H9 (cell line): ENCODE measurements at regions not wholly inside any gene's neighbourhood (a gene's known extent, or its start where the extent isn't known, plus 50 kb on each side); places are given as distances from the start of the nearest gene placed in this dataset.

Source experiments
- DNase-seq: peaks from one replicate; pipeline ENCODE4 v3.0.0-alpha.2; 2017
- H2AFZ ChIP-seq: one replicate; pipeline ENCODE4 v1.6.1; 2013; ENCODE audit warnings: mild to moderate bottlenecking, low read length, control low read depth, moderate library complexity
- H2AK5ac ChIP-seq: 2 replicates; pipeline ENCODE4 v1.6.1; 2013; ENCODE audit warnings: low read length, control low read depth, mixed read lengths; ENCODE audit not compliant: insufficient read length
- H2BK120ac ChIP-seq: one replicate; pipeline ENCODE4 v1.6.1; 2013; ENCODE audit warnings: low read depth, mild to moderate bottlenecking, low read length, control low read depth, inconsistent platforms; ENCODE audit not compliant: poor library complexity, severe bottlenecking
- H2BK12ac ChIP-seq: 2 replicates; pipeline ENCODE4 v1.6.1; 2013; ENCODE audit warnings: low read length, control low read depth, mixed read lengths, low read depth; ENCODE audit not compliant: insufficient read length
- H2BK15ac ChIP-seq: 2 replicates; pipeline ENCODE4 v1.6.1; 2013; ENCODE audit warnings: low read depth, low read length, control low read depth
- H2BK20ac ChIP-seq: one replicate; pipeline ENCODE4 v1.6.1; 2013; ENCODE audit warnings: low read depth, mild to moderate bottlenecking, low read length, control low read depth, inconsistent platforms; ENCODE audit not compliant: poor library complexity, severe bottlenecking
- H2BK5ac ChIP-seq: 2 replicates; pipeline ENCODE4 v1.6.1; 2013; ENCODE audit warnings: low read length, control low read depth, mixed read lengths; ENCODE audit not compliant: insufficient read length
- H3K14ac ChIP-seq: 2 replicates; pipeline ENCODE4 v1.6.1; 2013; ENCODE audit warnings: low read length, control low read depth; ENCODE audit not compliant: insufficient read depth
- H3K18ac ChIP-seq: 2 replicates; pipeline ENCODE4 v1.6.1; 2013; ENCODE audit warnings: low read depth, mild to moderate bottlenecking, mixed read lengths, low read length, control low read depth; ENCODE audit not compliant: insufficient read length
- H3K23ac ChIP-seq: 2 replicates; pipeline ENCODE4 v1.6.1; 2013; ENCODE audit warnings: low read length, control low read depth, mixed read lengths, low read depth; ENCODE audit not compliant: insufficient read length
- H3K23me2 ChIP-seq: 2 replicates; pipeline ENCODE4 v1.6.1; 2013; ENCODE audit warnings: low read depth, mild to moderate bottlenecking, mixed read lengths, low read length, control low read depth; ENCODE audit not compliant: insufficient read length, poor library complexity, severe bottlenecking
- H3K27ac ChIP-seq: 2 replicates; pipeline ENCODE4 v1.5.1; 2013; ENCODE audit warnings: low read length, control low read depth, mixed read lengths, low read depth; ENCODE audit not compliant: insufficient read length
- H3K27me3 ChIP-seq: 2 replicates; pipeline ENCODE4 v1.6.1; 2013; ENCODE audit warnings: low read length, control low read depth, inconsistent platforms; ENCODE audit not compliant: insufficient read depth
- H3K4ac ChIP-seq: 2 replicates; pipeline ENCODE4 v1.6.1; 2013; ENCODE audit warnings: low read depth, mild to moderate bottlenecking, control low read depth, inconsistent platforms, low read length, moderate library complexity
- H3K4me1 ChIP-seq: 2 replicates; pipeline ENCODE4 v1.6.1; 2013; ENCODE audit warnings: low read length, control low read depth, inconsistent platforms; ENCODE audit not compliant: insufficient read depth
- H3K4me2 ChIP-seq: 2 replicates; pipeline ENCODE4 v1.6.1; 2013; ENCODE audit warnings: low read length, control low read depth, mixed read lengths; ENCODE audit not compliant: insufficient read length, insufficient read depth
- H3K56ac ChIP-seq: 2 replicates; pipeline ENCODE4 v1.6.1; 2013; ENCODE audit warnings: low read depth, mild to moderate bottlenecking, mixed read lengths, low read length, control low read depth; ENCODE audit not compliant: insufficient read length
- H3K79me1 ChIP-seq: 2 replicates; pipeline ENCODE4 v1.6.1; 2013; ENCODE audit warnings: low read depth, mild to moderate bottlenecking, moderate library complexity, low read length, control low read depth, inconsistent platforms; ENCODE audit not compliant: insufficient read depth, poor library complexity, severe bottlenecking
- H3K79me2 ChIP-seq: 2 replicates; pipeline ENCODE4 v1.6.1; 2013; ENCODE audit warnings: low read length, control low read depth, inconsistent platforms; ENCODE audit not compliant: insufficient read depth
- H3K9ac ChIP-seq: 2 replicates; pipeline ENCODE4 v1.6.1; 2013; ENCODE audit warnings: low read length, control low read depth, mixed read lengths; ENCODE audit not compliant: insufficient read length; ENCODE audit errors: extremely low read depth
- H3K9me3 ChIP-seq: one replicate; pipeline ENCODE4 v1.6.1; 2013; ENCODE audit warnings: low read depth, low read length, inconsistent platforms; ENCODE audit not compliant: control insufficient read depth
- H3T11ph ChIP-seq: one replicate; pipeline ENCODE4 v1.6.1; 2013; ENCODE audit warnings: mild to moderate bottlenecking, low read length, control low read depth, inconsistent platforms
- H4K20me1 ChIP-seq: one replicate; pipeline ENCODE4 v1.6.1; 2013; ENCODE audit not compliant: control insufficient read depth, insufficient read length, insufficient read depth
- H4K5ac ChIP-seq: 2 replicates; pipeline ENCODE4 v1.6.1; 2013; ENCODE audit warnings: low read depth, mild to moderate bottlenecking, mixed read lengths, low read length, control low read depth; ENCODE audit not compliant: insufficient read length
- H4K8ac ChIP-seq: replicated peaks from 2 replicates; pipeline ENCODE4 v1.6.1; 2013; ENCODE audit warnings: low read length, control low read depth, mixed read lengths, low read depth; ENCODE audit not compliant: insufficient read length
- H4K91ac ChIP-seq: 2 replicates; pipeline ENCODE4 v1.6.1; 2013; ENCODE audit warnings: low read depth, mild to moderate bottlenecking, moderate library complexity, mixed read lengths, low read length, control low read depth; ENCODE audit not compliant: insufficient read length
- H3K27ac Mint-ChIP-seq, 3 experiments: 2 replicates in 2 of 3; 3 replicates in 1 of 3; pipeline ENCODE4 v1.8.0; 2020 to 2021; ENCODE audit warnings: mixed read lengths in 3 of 3, mild to moderate bottlenecking in 1 of 3, moderate library complexity in 1 of 3
- H3K27me3 Mint-ChIP-seq: 2 replicates; pipeline ENCODE4 v1.8.0; 2021; ENCODE audit warnings: low read depth, mild to moderate bottlenecking, moderate library complexity, mixed read lengths
- H3K36me3 Mint-ChIP-seq, 3 experiments: 2 replicates in 2 of 3; 3 replicates in 1 of 3; pipeline ENCODE4 v1.8.0; 2020 to 2021; ENCODE audit warnings: low read depth in 3 of 3, mixed read lengths in 3 of 3; ENCODE audit not compliant: insufficient read depth in 1 of 3
- H3K4me1 Mint-ChIP-seq, 2 experiments: 2 replicates each; pipeline ENCODE4 v1.8.0; 2020; ENCODE audit warnings: mixed read lengths in 2 of 2
- H3K4me3 Mint-ChIP-seq, 2 experiments: 2 replicates in 1 of 2; 3 replicates in 1 of 2; pipeline ENCODE4 v1.8.0; 2020 to 2021; ENCODE audit warnings: mild to moderate bottlenecking in 2 of 2, mixed read lengths in 2 of 2, moderate library complexity in 1 of 2
- H3K9me3 Mint-ChIP-seq, 2 experiments: 2 replicates in 1 of 2; 3 replicates in 1 of 2; pipeline ENCODE4 v1.8.0; 2020; ENCODE audit warnings: mild to moderate bottlenecking in 2 of 2, mixed read lengths in 2 of 2, moderate library complexity in 1 of 2
- CTCF ChIP-seq: fragments of 200-600 bp; sonication (generic); conservative IDR thresholded peaks from 3 replicates; pipeline ENCODE4 v1.8.0; 2021; ENCODE audit warnings: antibody characterized with exemption, mild to moderate bottlenecking
- WGBS: extraction: QIAGEN DNeasy Blood & Tissue Kit; methylation state at CpG from one replicate; pipeline ENCODE4 v1.1.7; 2013; ENCODE audit warnings: missing lambda C conversion rate, low lambda C conversion rate, mixed read lengths; ENCODE audit not compliant: insufficient read length; ENCODE audit errors: extremely low coverage; 5-methylcytosine and 5-hydroxymethylcytosine counted together

DNA sequence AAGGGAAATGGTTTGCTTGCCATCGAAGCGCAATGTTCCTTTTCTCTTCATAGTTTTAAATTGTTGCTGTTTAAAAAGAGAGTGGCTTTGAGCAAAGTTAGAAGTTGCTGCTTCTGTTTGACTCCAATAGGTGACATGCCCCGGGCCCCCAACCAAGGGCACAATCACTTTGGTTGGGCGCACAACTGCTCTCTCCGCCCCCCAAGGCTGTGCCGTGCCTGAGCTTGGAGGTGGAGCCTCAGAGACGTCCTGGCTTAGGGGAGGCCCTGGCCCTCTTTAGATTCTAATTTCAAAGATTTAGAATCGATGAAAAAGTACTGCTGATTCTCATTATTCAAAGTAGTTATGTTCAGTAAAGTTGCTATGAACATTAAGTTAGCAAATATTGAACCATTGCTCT is 725.9 kb downstream of the COL12A1 start:
- no peak overlapping the region for H2AK5ac ChIP-seq
- H3K79me2 ChIP-seq = no peaks in the 10 kb centered on the region
- H3K36me3 Mint-ChIP-seq = no peaks in the 10 kb centered on the region
- H2BK120ac ChIP-seq = no peak overlapping the region
- H3K4me2 ChIP-seq = no peak overlapping the region
- H3K27me3 Mint-ChIP-seq = peaks cover 7% of the 10 kb centered on the region
- H3K9ac ChIP-seq = no peak overlapping the region
- H3K56ac ChIP-seq = no peak overlapping the region
- H2AFZ ChIP-seq = no peak overlapping the region
- no peak overlapping the region for H3K27ac Mint-ChIP-seq
- WGBS = no CpG with 5 or more reads among the region's 8 CpGs
- H3K18ac ChIP-seq = no peak overlapping the region
- H3K4ac ChIP-seq = no peak overlapping the region
- no peak overlapping the region for H2BK20ac ChIP-seq
- H3K4me1 Mint-ChIP-seq = peaks cover 3 to 5% of the 10 kb centered on the region in 2 experiments; a peak in 2 of 4 replicates
- H3K27ac ChIP-seq = no peak overlapping the region
- H3K79me1 ChIP-seq = no peaks in the 10 kb centered on the region
- H3K23ac ChIP-seq = no peak overlapping the region
- H3K14ac ChIP-seq = no peak overlapping the region
- H2BK15ac ChIP-seq = no peak overlapping the region
- no peaks in the 10 kb centered on the region for H3K9me3 ChIP-seq
- DNase-seq = no peak
- H4K8ac ChIP-seq = no peak overlapping the region
- no peak overlapping the region for H2BK12ac ChIP-seq
- no peak overlapping the region for H3K4me3 Mint-ChIP-seq
- H3K4me1 ChIP-seq = no peaks in the 10 kb centered on the region
- H3K27me3 ChIP-seq = no peaks in the 10 kb centered on the region
- no peak overlapping the region for H4K5ac ChIP-seq
- H3K9me3 Mint-ChIP-seq = no peaks in the 10 kb centered on the region; a peak in 2 of 5 replicates
- no peaks in the 10 kb centered on the region for H4K20me1 ChIP-seq
- H3T11ph ChIP-seq = no peak overlapping the region
- no peak overlapping the region for H4K91ac ChIP-seq
- no peak for TF ChIP-seq CTCF
- H3K23me2 ChIP-seq = no peaks in the 10 kb centered on the region
- no peak overlapping the region for H2BK5ac ChIP-seq
